Endodermal cell (in vitro differentiated cells): ENCODE measurements at regions not wholly inside any gene's neighbourhood (a gene's known extent, or its start where the extent isn't known, plus 50 kb on each side); places are given as distances from the start of the nearest gene placed in this dataset.

Experiments used
- DNase-seq: peaks from one replicate; pipeline ENCODE4 v3.0.0-alpha.2; 2017
- H3K27ac ChIP-seq: 2 replicates; pipeline ENCODE4 v1.5.1; 2013; ENCODE audit warnings: mild to moderate bottlenecking, low read depth, low read length, moderate library complexity
- H3K27me3 ChIP-seq: 2 replicates; pipeline ENCODE4 v1.6.1; 2013; ENCODE audit warnings: mild to moderate bottlenecking, low read length, moderate library complexity; ENCODE audit not compliant: insufficient read depth, control insufficient read depth, poor library complexity, severe bottlenecking
- H3K36me3 ChIP-seq: 2 replicates; pipeline ENCODE4 v1.7.0; 2013; ENCODE audit warnings: mild to moderate bottlenecking, low read length, moderate library complexity; ENCODE audit not compliant: control insufficient read depth, insufficient read depth
- H3K4me1 ChIP-seq: one replicate; pipeline ENCODE4 v1.7.0; 2013; ENCODE audit warnings: low read length; ENCODE audit not compliant: control insufficient read depth, insufficient read depth
- H3K4me3 ChIP-seq: 2 replicates; pipeline ENCODE4 v1.5.1; 2013; ENCODE audit warnings: mild to moderate bottlenecking, low read length, moderate library complexity
- H3K9ac ChIP-seq: 2 replicates; pipeline ENCODE4 v1.6.1; 2013; ENCODE audit warnings: mild to moderate bottlenecking, low read length, moderate library complexity; ENCODE audit not compliant: poor library complexity, severe bottlenecking; ENCODE audit errors: extremely low read depth
- H3K9me3 ChIP-seq: 2 replicates; pipeline ENCODE4 v1.6.1; 2013; ENCODE audit warnings: mild to moderate bottlenecking, low read length, moderate library complexity; ENCODE audit not compliant: control insufficient read depth
- H3K27ac Mint-ChIP-seq: 2 replicates; pipeline ENCODE4 v1.8.0; 2020; ENCODE audit warnings: mixed read lengths
- H3K27me3 Mint-ChIP-seq: 2 replicates; pipeline ENCODE4 v1.8.0; 2021; ENCODE audit warnings: mild to moderate bottlenecking, mixed read lengths; ENCODE audit not compliant: insufficient read depth
- H3K36me3 Mint-ChIP-seq: 2 replicates; pipeline ENCODE4 v1.8.0; 2020; ENCODE audit warnings: low read depth, mixed read lengths
- H3K4me1 Mint-ChIP-seq: 2 replicates; pipeline ENCODE4 v1.8.0; 2020; ENCODE audit warnings: mixed read lengths
- H3K4me3 Mint-ChIP-seq: 2 replicates; pipeline ENCODE4 v1.8.0; 2020; ENCODE audit warnings: mild to moderate bottlenecking, moderate library complexity, mixed read lengths
- H3K9me3 Mint-ChIP-seq: 2 replicates; pipeline ENCODE4 v1.8.0; 2020; ENCODE audit warnings: mild to moderate bottlenecking, mixed read lengths
- CTCF ChIP-seq: fragments of 200-600 bp; sonication (generic); conservative IDR thresholded peaks from 2 replicates; pipeline ENCODE4 v1.5.0; 2021; ENCODE audit warnings: antibody characterized with exemption, mild to moderate bottlenecking
- WGBS, 2 experiments: methylation state at CpG; one replicate each; pipeline versions ENCODE4 v1.1.5 to v1.1.7; 2013; ENCODE audit warnings: missing lambda C conversion rate in 2 of 2, mixed read lengths in 1 of 2; ENCODE audit not compliant: insufficient coverage in 1 of 2, insufficient read length in 1 of 2; 5-methylcytosine and 5-hydroxymethylcytosine counted together

- Histone ChIP-seq H3K27ac (no peak overlapping the region), H3K36me3 (no peaks in the 10 kb centered on the region), H3K4me3 (no peak overlapping the region), H3K4me1 (no peaks in the 10 kb centered on the region), H3K27me3 (no peaks in the 10 kb centered on the region), H3K9ac (no peak overlapping the region), H3K9me3 (no peaks in the 10 kb centered on the region)
- no peaks in the 10 kb centered on the region for H3K9me3 Mint-ChIP-seq
- H3K36me3 Mint-ChIP-seq: no peaks in the 10 kb centered on the region
- no peak for DNase-seq
- H3K4me1 Mint-ChIP-seq: peaks cover 6% of the 10 kb centered on the region
- H3K4me3 Mint-ChIP-seq: no peak overlapping the region
- 94 to 100% methylated on average over 1 to 3 of the region's 3 CpGs for WGBS, 2 experiments
- H3K27me3 Mint-ChIP-seq: no peaks in the 10 kb centered on the region
- TF ChIP-seq CTCF: no peak
- peak overlapping the region; percentile 53 for H3K27ac Mint-ChIP-seq
These were observed 659.5 kb upstream of the NRG3 start for GRCh38 chr10:81215498-81215897.

- H3K9me3 Mint-ChIP-seq: no peaks in the 10 kb centered on the region
These were observed 658.0 kb upstream of the NRG3 start for GRCh38 chr10:81216949-81217348.

GRCh38 chr10:81218307-81218706 lies 656.7 kb upstream of the NRG3 start:
- no peak overlapping the region for H3K4me3 Mint-ChIP-seq
- no peak for DNase-seq
- no peaks in the 10 kb centered on the region for H3K27me3 ChIP-seq

More at GRCh38 chr10:81216949-81217348, 658.0 kb upstream of the NRG3 start:
- 76 to 96% methylated on average over 2 to 4 of the region's 5 CpGs for WGBS, 2 experiments
- Histone ChIP-seq H3K9me3 (no peaks in the 10 kb centered on the region), H3K4me1 (no peaks in the 10 kb centered on the region), H3K36me3 (no peaks in the 10 kb centered on the region), H3K27ac (no peak overlapping the region), H3K27me3 (no peaks in the 10 kb centered on the region), H3K9ac (no peak overlapping the region), H3K4me3 (no peak overlapping the region)
- H3K27me3 Mint-ChIP-seq: no peaks in the 10 kb centered on the region
- no peaks in the 10 kb centered on the region for H3K36me3 Mint-ChIP-seq
- TF ChIP-seq CTCF: no peak
- no peak for DNase-seq
- H3K4me3 Mint-ChIP-seq: no peak overlapping the region
- no peak overlapping the region for H3K27ac Mint-ChIP-seq
- H3K4me1 Mint-ChIP-seq: peaks cover 6% of the 10 kb centered on the region

More at GRCh38 chr10:81218307-81218706, 656.7 kb upstream of the NRG3 start:
- peaks cover 2% of the 10 kb centered on the region for H3K36me3 Mint-ChIP-seq
- no peaks in the 10 kb centered on the region for H3K36me3 ChIP-seq
- TF ChIP-seq CTCF: no peak
- H3K9me3 ChIP-seq: no peaks in the 10 kb centered on the region
- peaks cover 4% of the 10 kb centered on the region for H3K9me3 Mint-ChIP-seq
- H3K4me1 Mint-ChIP-seq: no peaks in the 10 kb centered on the region
- H3K9ac ChIP-seq: no peak overlapping the region
- no peak overlapping the region for H3K27ac Mint-ChIP-seq
- no peak overlapping the region for H3K27ac ChIP-seq
- no peak overlapping the region for H3K4me3 ChIP-seq
- no peaks in the 10 kb centered on the region for H3K27me3 Mint-ChIP-seq
- WGBS, 2 experiments: 99 to 100% methylated on average over 2 to 3 of the region's 4 CpGs
- no peaks in the 10 kb centered on the region for H3K4me1 ChIP-seq
